ENCODE measurements at regions not wholly inside any gene's neighbourhood (a gene's known extent, or its start where the extent isn't known, plus 50 kb on each side); places are given as distances from the start of the nearest gene placed in this dataset.

DNA sequence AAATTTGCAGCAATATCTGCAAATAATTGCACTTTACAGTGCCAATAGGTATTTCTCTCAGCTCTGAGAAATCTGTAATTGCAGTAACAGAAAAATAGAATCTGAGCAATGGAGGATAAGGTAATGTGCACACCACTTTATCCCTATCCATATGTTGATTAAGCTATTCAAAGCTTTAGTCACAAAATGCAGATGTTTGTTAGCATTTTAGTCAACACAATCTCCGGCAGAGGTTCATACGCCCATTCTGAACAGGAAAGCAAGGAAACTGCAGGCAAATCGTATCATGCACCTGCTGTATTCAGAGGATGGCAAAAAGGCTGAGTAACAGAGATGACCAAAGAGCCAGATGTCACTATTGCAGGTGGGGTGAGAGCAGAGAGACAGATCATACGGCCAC, 566.2 kb upstream of the CDH2 start:
- H3K9ac ChIP-seq (ENCODE audit: insufficient read depth, low read length): no peak overlapping the region
- no peak overlapping the region for H3K27ac ChIP-seq (ENCODE audit: insufficient read depth, low read length)
- H3K9me3 ChIP-seq (ENCODE audit: control insufficient read depth, insufficient read depth, low read depth, low read length): no peaks in the 10 kb centered on the region
- no peaks in the 10 kb centered on the region for H3K27me3 ChIP-seq (ENCODE audit: control insufficient read depth, insufficient read depth, low read length)
- no peak overlapping the region for H2AFZ ChIP-seq (ENCODE audit: low read length)
- no peaks in the 10 kb centered on the region for H3K36me3 ChIP-seq (ENCODE audit: control insufficient read depth, insufficient read depth, low read length)
- no peak overlapping the region for H3K4me2 ChIP-seq (ENCODE audit: extremely low read depth, insufficient read depth, low read length)
- H3K4me3 ChIP-seq (replicated peaks in 1 of 4; ENCODE audit: control extremely low read depth in 1 of 4, insufficient read depth in 1 of 4, low read depth in 3 of 4, low read length in 4 of 4): no peak overlapping the region
- H4K20me1 ChIP-seq (ENCODE audit: control insufficient read depth, extremely low read depth, insufficient read depth, low read length): no peaks in the 10 kb centered on the region
- no peak for TF ChIP-seq EZH2 (IDR thresholded peaks at IDR 0.05; ENCODE audit: low read length, missing control alignments)
- TF ChIP-seq CTCF (conservative IDR thresholded peaks at IDR 0.05 in 1 of 2, IDR thresholded peaks at IDR 0.05 in 1 of 2; ENCODE audit: low read depth in 1 of 2, low read length in 2 of 2): no peak
- no peaks in the 10 kb centered on the region for H3K79me2 ChIP-seq (ENCODE audit: control insufficient read depth, insufficient read depth, low read length)
- no peaks in the 10 kb centered on the region for H3K4me1 ChIP-seq (ENCODE audit: control insufficient read depth, extremely low read depth, insufficient read depth, low read length)
- DNase-seq (ENCODE audit: low read depth in 2 of 2): no peak

DNA sequence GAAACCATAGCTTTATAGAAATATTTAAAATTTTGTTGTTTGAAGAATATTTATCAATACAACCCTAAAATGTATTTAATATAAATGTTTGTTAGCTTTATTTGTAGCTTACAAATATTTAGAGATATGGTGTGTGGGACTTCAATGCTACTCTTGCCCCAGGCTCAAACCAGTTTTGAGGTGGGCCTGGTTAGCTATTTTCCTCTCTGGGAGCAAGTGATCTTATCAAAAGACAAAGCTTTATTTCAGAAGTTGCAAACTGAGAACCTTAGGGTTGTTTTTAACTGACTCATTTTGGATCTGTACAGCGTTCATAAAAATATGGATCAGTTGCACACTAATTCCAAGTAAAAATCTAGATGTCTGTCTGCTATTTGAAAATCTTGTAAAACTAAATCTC, 563.6 kb upstream of the CDH2 start:
- Histone ChIP-seq H3K4me1 (ENCODE audit: control insufficient read depth, extremely low read depth, insufficient read depth, low read length) (no peaks in the 10 kb centered on the region), H4K20me1 (ENCODE audit: control insufficient read depth, extremely low read depth, insufficient read depth, low read length) (no peaks in the 10 kb centered on the region), H3K4me3 (replicated peaks in 1 of 4; ENCODE audit: control extremely low read depth in 1 of 4, insufficient read depth in 1 of 4, low read depth in 3 of 4, low read length in 4 of 4) (no peak overlapping the region), H3K36me3 (ENCODE audit: control insufficient read depth, insufficient read depth, low read length) (no peaks in the 10 kb centered on the region), H3K9me3 (ENCODE audit: control insufficient read depth, insufficient read depth, low read depth, low read length) (no peaks in the 10 kb centered on the region), H3K27ac (ENCODE audit: insufficient read depth, low read length) (no peak overlapping the region), H3K4me2 (ENCODE audit: extremely low read depth, insufficient read depth, low read length) (no peak overlapping the region), H2AFZ (ENCODE audit: low read length) (no peak overlapping the region), H3K9ac (ENCODE audit: insufficient read depth, low read length) (no peak overlapping the region), H3K79me2 (ENCODE audit: control insufficient read depth, insufficient read depth, low read length) (no peaks in the 10 kb centered on the region), H3K27me3 (ENCODE audit: control insufficient read depth, insufficient read depth, low read length) (no peaks in the 10 kb centered on the region)
- TF ChIP-seq EZH2 (IDR thresholded peaks at IDR 0.05; ENCODE audit: low read length, missing control alignments) (no peak), CTCF (conservative IDR thresholded peaks at IDR 0.05 in 1 of 2, IDR thresholded peaks at IDR 0.05 in 1 of 2; ENCODE audit: low read depth in 1 of 2, low read length in 2 of 2) (no peak)
- DNase-seq (ENCODE audit: low read depth in 2 of 2): no peak

DNA sequence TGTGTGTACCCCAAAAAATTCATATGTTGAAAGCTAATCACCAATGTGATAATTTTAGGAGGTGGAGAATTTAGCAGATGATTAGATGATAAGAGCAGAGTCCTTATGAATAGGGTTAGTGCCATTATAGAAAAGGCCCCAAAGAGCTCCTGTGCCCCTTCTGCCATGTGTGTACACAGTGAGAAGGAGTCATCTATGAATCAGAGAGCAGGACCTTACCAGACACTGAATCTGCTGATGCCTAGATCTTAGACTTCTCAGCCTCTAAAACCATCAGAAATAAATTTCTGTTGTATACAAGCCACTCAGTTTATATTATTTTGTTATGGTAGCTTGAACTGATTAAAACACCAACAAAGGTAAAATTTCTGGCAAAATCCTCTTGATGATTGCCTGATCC, 560.0 kb upstream of the CDH2 start:
- no peak overlapping the region for H3K4me3 ChIP-seq (replicated peaks in 1 of 4; ENCODE audit: control extremely low read depth in 1 of 4, insufficient read depth in 1 of 4, low read depth in 3 of 4, low read length in 4 of 4)
- H3K9ac ChIP-seq (ENCODE audit: insufficient read depth, low read length): no peak overlapping the region
- H3K79me2 ChIP-seq (ENCODE audit: control insufficient read depth, insufficient read depth, low read length): no peaks in the 10 kb centered on the region
- H3K27me3 ChIP-seq (ENCODE audit: control insufficient read depth, insufficient read depth, low read length): no peaks in the 10 kb centered on the region
- DNase-seq (ENCODE audit: low read depth in 2 of 2): peak in 1 of 2 donors; percentile 28
- no peak overlapping the region for H3K4me2 ChIP-seq (ENCODE audit: extremely low read depth, insufficient read depth, low read length)
- H3K4me1 ChIP-seq (ENCODE audit: control insufficient read depth, extremely low read depth, insufficient read depth, low read length): no peaks in the 10 kb centered on the region
- no peaks in the 10 kb centered on the region for H4K20me1 ChIP-seq (ENCODE audit: control insufficient read depth, extremely low read depth, insufficient read depth, low read length)
- no peaks in the 10 kb centered on the region for H3K36me3 ChIP-seq (ENCODE audit: control insufficient read depth, insufficient read depth, low read length)
- no peaks in the 10 kb centered on the region for H3K9me3 ChIP-seq (ENCODE audit: control insufficient read depth, insufficient read depth, low read depth, low read length)
- H3K27ac ChIP-seq (ENCODE audit: insufficient read depth, low read length): no peak overlapping the region
- no peak overlapping the region for H2AFZ ChIP-seq (ENCODE audit: low read length)
- TF ChIP-seq EZH2 (IDR thresholded peaks at IDR 0.05; ENCODE audit: low read length, missing control alignments) (no peak), CTCF (conservative IDR thresholded peaks at IDR 0.05 in 1 of 2, IDR thresholded peaks at IDR 0.05 in 1 of 2; ENCODE audit: low read depth in 1 of 2, low read length in 2 of 2) (no peak)

All from fibroblast of lung (primary cell).